GM12891 (cell line): ENCODE measurements at regions not wholly inside any gene's neighbourhood (a gene's known extent, or its start where the extent isn't known, plus 50 kb on each side); places are given as distances from the start of the nearest gene placed in this dataset.

Experiments
- PAX5 ChIP-seq: IDR thresholded peaks from 2 replicates; pipeline ENCODE4 v1.6.1; 2011; ENCODE audit warnings: low read length, moderate library complexity, mild to moderate bottlenecking; ENCODE audit not compliant: insufficient read depth, severe bottlenecking
- POLR2A ChIP-seq: IDR thresholded peaks from 2 replicates; pipeline ENCODE4 v1.6.1; 2011; ENCODE audit warnings: low read depth, low read length, control low read depth
- POLR2AphosphoS5 ChIP-seq: IDR thresholded peaks from 2 replicates; pipeline ENCODE4 v1.6.1; 2011; ENCODE audit warnings: low read depth, low read length, control low read depth
- POU2F2 ChIP-seq: IDR thresholded peaks from 2 replicates; pipeline ENCODE4 v1.6.1; 2011; ENCODE audit warnings: low read depth, mild to moderate bottlenecking, control low read depth, low read length, moderate library complexity
- SPI1 ChIP-seq: IDR thresholded peaks from 2 replicates; pipeline ENCODE4 v1.6.1; 2011; ENCODE audit warnings: low read depth, low read length, control low read depth
- TAF1 ChIP-seq: IDR thresholded peaks from 2 replicates; pipeline ENCODE4 v1.6.1; 2011; ENCODE audit warnings: low read depth, low read length, control low read depth

DNA sequence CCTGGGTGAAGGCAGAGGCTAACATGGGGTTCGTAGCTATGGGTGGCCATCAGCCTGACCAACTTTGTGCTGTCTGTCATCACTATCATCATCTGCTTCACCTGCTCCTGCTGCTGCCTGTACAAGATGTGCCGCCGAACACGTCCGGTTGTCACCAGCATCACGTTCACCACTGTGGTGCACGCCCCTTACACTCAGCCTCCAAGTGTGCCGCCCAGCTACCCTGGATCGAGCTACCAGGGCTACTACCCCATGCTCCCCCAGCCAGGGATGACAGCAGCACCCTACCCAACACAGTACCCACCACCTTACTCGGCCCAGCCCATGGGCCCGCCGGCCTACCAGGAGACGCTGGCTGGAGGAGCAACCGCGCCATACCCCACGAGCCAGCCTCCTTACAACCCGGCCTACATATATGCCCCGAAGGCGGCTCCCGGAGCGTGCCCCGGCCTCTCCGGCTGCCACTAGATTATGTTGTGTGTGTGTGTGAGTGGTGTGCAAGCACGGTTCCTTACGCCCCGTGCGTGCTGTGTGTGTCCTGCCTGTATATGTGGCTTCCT is 213.4 kb upstream of the XIST start:
- no peak for TF ChIP-seq POLR2A
- TF ChIP-seq POLR2AphosphoS5, result no peak
- TF ChIP-seq PAX5, result no peak
- no peak for TF ChIP-seq TAF1
- TF ChIP-seq SPI1, result no peak
- TF ChIP-seq POU2F2, result no peak
